Large intestine (tissue), 3 donors: ENCODE measurements at regions not wholly inside any gene's neighbourhood (a gene's known extent, or its start where the extent isn't known, plus 50 kb on each side); places are given as distances from the start of the nearest gene placed in this dataset.

Experiments used
- DNase-seq, 2 donors: peaks; one replicate each; pipeline versions ENCODE4 v3.0.0 to v3.0.0-alpha.2; 2013
- H3K27ac ChIP-seq: one replicate; pipeline ENCODE4 v1.5.1; 2013; ENCODE audit warnings: low read length
- H3K27me3 ChIP-seq: 2 replicates; pipeline ENCODE4 v1.6.1; 2013; ENCODE audit warnings: low read length; ENCODE audit not compliant: control insufficient read depth, insufficient read depth
- H3K36me3 ChIP-seq: 2 replicates; pipeline ENCODE4 v1.6.1; 2013; ENCODE audit warnings: low read length; ENCODE audit not compliant: control insufficient read depth, insufficient read depth
- H3K4me1 ChIP-seq: one replicate; pipeline ENCODE4 v1.6.1; 2013; ENCODE audit warnings: low read length; ENCODE audit not compliant: control insufficient read depth, insufficient read depth
- H3K4me3 ChIP-seq: one replicate; pipeline ENCODE4 v1.5.1; 2013; ENCODE audit warnings: low read length
- H3K9me3 ChIP-seq: one replicate; pipeline ENCODE4 v1.6.1; 2013; ENCODE audit warnings: mild to moderate bottlenecking, low read depth, low read length, moderate library complexity; ENCODE audit not compliant: control insufficient read depth
- WGBS: methylation state at CpG from one replicate; pipeline ENCODE4 v1.1.5; 2013; ENCODE audit warnings: low lambda C conversion rate; ENCODE audit not compliant: insufficient coverage; 5-methylcytosine and 5-hydroxymethylcytosine counted together

GRCh38 chr3:176183181-176183580 lies 1014.1 kb downstream of the TBL1XR1 start:
- Histone ChIP-seq H3K36me3 (no peaks in the 10 kb centered on the region), H3K9me3 (no peaks in the 10 kb centered on the region), H3K27me3 (no peaks in the 10 kb centered on the region), H3K4me1 (no peaks in the 10 kb centered on the region), H3K27ac (no peak overlapping the region), H3K4me3 (no peak overlapping the region)
- DNase-seq = no peak
- WGBS = no CpG with 5 or more reads among the region's 1 CpG

DNA sequence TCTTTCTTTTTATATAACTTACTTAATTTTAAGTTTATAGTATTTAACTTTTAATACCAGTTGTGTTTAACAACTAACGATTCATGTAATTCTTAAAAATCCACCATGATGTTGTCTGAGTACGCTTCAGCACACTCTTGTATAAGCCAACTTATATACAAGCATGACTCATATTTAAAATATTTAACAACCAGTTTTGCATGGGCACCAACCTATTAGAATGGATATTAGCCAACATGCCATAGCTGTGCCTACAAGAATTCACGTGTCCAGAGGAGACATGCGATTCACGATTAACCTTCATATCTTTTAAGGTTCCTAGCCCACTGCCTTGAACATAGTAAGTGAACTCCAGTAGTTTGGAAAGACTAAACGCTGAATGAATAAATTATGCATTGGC lies 1023.2 kb downstream of the TBL1XR1 start:
- H3K9me3 ChIP-seq = no peaks in the 10 kb centered on the region
- no peak overlapping the region for H3K4me3 ChIP-seq
- no peak for DNase-seq
- no peaks in the 10 kb centered on the region for H3K4me1 ChIP-seq
- no peak overlapping the region for H3K27ac ChIP-seq
- H3K36me3 ChIP-seq = no peaks in the 10 kb centered on the region
- no peaks in the 10 kb centered on the region for H3K27me3 ChIP-seq
- 100% methylated on average over 2 of the region's 6 CpGs for WGBS

DNA sequence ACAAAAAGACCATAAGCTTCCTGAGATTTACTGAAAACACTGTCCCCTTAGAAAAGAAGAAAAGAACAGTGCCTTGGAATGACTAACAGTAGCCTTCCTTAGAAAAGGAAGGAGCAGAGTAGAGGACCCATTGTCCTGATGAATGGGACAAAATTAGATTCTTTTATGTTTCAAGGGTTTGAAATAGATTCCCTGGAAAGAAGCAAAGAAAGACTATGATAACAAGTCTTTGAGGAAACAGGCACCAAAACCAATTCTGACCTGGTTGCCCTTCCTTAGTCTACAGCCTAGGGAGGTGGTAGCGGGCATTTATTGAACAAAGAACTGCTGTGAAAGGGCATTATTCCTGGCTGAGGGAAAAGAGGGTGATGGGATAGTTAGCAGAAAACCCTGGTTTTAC lies 1024.8 kb downstream of the TBL1XR1 start:
- no peak for DNase-seq
- Histone ChIP-seq H3K27ac (no peak overlapping the region), H3K4me3 (no peak overlapping the region)

GRCh38 chr3:176167272-176167671 lies 1030.0 kb downstream of the TBL1XR1 start:
- Histone ChIP-seq H3K27me3 (no peaks in the 10 kb centered on the region), H3K4me1 (no peaks in the 10 kb centered on the region), H3K36me3 (no peaks in the 10 kb centered on the region), H3K27ac (no peak overlapping the region), H3K9me3 (no peaks in the 10 kb centered on the region), H3K4me3 (no peak overlapping the region)
- no peak for DNase-seq
- no CpG with 5 or more reads among the region's 2 CpGs for WGBS

More for the DNA sequence above, 1024.8 kb downstream of the TBL1XR1 start:
- Histone ChIP-seq H3K4me1 (no peaks in the 10 kb centered on the region), H3K36me3 (no peaks in the 10 kb centered on the region), H3K9me3 (no peaks in the 10 kb centered on the region), H3K27me3 (no peaks in the 10 kb centered on the region)
- WGBS = no CpG with 5 or more reads among the region's 1 CpG

- DNase-seq = no peak
- H3K4me1 ChIP-seq = no peaks in the 10 kb centered on the region
- H3K4me3 ChIP-seq = no peak overlapping the region
- H3K27me3 ChIP-seq = no peaks in the 10 kb centered on the region
- H3K36me3 ChIP-seq = no peaks in the 10 kb centered on the region
- H3K9me3 ChIP-seq = peaks cover 4% of the 10 kb centered on the region
- H3K27ac ChIP-seq = no peak overlapping the region
These were observed 1036.3 kb downstream of the TBL1XR1 start for GRCh38 chr3:176160997-176161396.

- Histone ChIP-seq H3K36me3 (no peaks in the 10 kb centered on the region), H3K4me1 (no peaks in the 10 kb centered on the region), H3K27ac (no peak overlapping the region), H3K4me3 (no peak overlapping the region), H3K9me3 (peaks cover 4% of the 10 kb centered on the region), H3K27me3 (no peaks in the 10 kb centered on the region)
- no peak for DNase-seq
- WGBS = no CpG with 5 or more reads among the region's 2 CpGs
These were observed 1037.5 kb downstream of the TBL1XR1 start for GRCh38 chr3:176159796-176160195.

DNA sequence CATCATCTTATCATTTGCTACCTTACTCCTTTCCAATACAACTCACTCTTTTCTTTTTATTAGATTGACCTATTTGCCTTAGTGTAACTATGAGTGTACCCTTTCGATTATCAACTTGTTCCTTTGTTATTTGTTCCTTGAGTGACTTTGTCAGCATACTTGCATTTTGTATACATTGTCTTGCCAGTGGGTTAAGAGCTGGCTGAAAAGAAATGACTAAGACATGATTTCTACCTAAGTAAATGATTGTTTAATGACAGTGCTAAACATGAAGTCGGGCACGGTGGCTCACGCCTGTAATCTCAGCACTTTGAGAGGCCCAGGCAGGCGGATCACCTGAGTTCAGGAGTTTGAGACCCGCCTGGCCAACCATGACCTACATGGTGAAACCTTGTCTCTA lies 1042.3 kb downstream of the TBL1XR1 start:
- no CpG with 5 or more reads among the region's 6 CpGs for WGBS
- H3K4me3 ChIP-seq = no peak overlapping the region
- no peak for DNase-seq
- no peaks in the 10 kb centered on the region for H3K9me3 ChIP-seq
- no peaks in the 10 kb centered on the region for H3K27me3 ChIP-seq
- no peak overlapping the region for H3K27ac ChIP-seq
- no peaks in the 10 kb centered on the region for H3K4me1 ChIP-seq
- no peaks in the 10 kb centered on the region for H3K36me3 ChIP-seq

GRCh38 chr3:176149567-176149966 lies 1047.7 kb downstream of the TBL1XR1 start:
- no peaks in the 10 kb centered on the region for H3K4me1 ChIP-seq
- H3K4me3 ChIP-seq = no peak overlapping the region
- no peaks in the 10 kb centered on the region for H3K27me3 ChIP-seq
- DNase-seq = no peak
- no peak overlapping the region for H3K27ac ChIP-seq
- H3K9me3 ChIP-seq = no peaks in the 10 kb centered on the region
- H3K36me3 ChIP-seq = no peaks in the 10 kb centered on the region

- Histone ChIP-seq H3K27ac (no peak overlapping the region), H3K9me3 (no peaks in the 10 kb centered on the region), H3K4me3 (no peak overlapping the region), H3K36me3 (no peaks in the 10 kb centered on the region), H3K4me1 (no peaks in the 10 kb centered on the region), H3K27me3 (no peaks in the 10 kb centered on the region)
- peak; percentile 11 to 46 for DNase-seq
- WGBS = no CpG with 5 or more reads among the region's 1 CpG
These were observed 1050.0 kb downstream of the TBL1XR1 start for GRCh38 chr3:176147251-176147650.

GRCh38 chr3:176141837-176142236 lies 1055.4 kb downstream of the TBL1XR1 start:
- H3K4me3 ChIP-seq = no peak overlapping the region
- no peaks in the 10 kb centered on the region for H3K27me3 ChIP-seq
- 100% methylated on average over 1 of the region's 1 CpG for WGBS
- H3K36me3 ChIP-seq = no peaks in the 10 kb centered on the region
- no peaks in the 10 kb centered on the region for H3K9me3 ChIP-seq
- no peak for DNase-seq
- H3K4me1 ChIP-seq = no peaks in the 10 kb centered on the region
- H3K27ac ChIP-seq = no peak overlapping the region

DNA sequence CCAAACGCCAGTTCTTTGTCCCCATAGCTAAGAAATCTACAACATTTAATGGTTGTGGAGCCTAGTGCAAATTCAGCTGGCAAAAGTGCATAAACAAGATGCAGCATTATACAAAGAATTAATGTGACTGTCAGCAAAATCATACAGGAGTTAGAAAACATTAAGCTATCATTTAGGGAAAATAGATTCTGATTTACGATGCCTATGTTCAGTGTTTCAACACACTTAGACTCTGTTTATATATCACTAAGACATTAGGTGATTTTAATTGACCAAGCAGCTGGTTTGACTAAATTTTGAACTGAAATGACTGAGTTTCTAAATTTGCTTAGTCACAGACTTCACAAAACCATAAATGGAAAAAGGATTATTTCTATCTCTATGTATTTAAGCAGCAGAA lies 1076.8 kb downstream of the TBL1XR1 start:
- Histone ChIP-seq H3K4me3 (no peak overlapping the region), H3K27ac (no peak overlapping the region), H3K9me3 (no peaks in the 10 kb centered on the region), H3K27me3 (no peaks in the 10 kb centered on the region), H3K36me3 (no peaks in the 10 kb centered on the region), H3K4me1 (no peaks in the 10 kb centered on the region)
- no peak for DNase-seq
- WGBS = no CpG with 5 or more reads among the region's 2 CpGs
